ENCODE measurements at regions not wholly inside any gene's neighbourhood (a gene's known extent, or its start where the extent isn't known, plus 50 kb on each side); places are given as distances from the start of the nearest gene placed in this dataset.

- no peak for DNase-seq
- no peaks in the 10 kb centered on the region for H3K27me3 ChIP-seq
- intact Hi-C loops (cut with DNase I), result no loop called here
- no peaks in the 10 kb centered on the region for H3K36me3 ChIP-seq (replicated peaks in 1 of 2)
- no peak for TF ChIP-seq POLR2A (IDR thresholded peaks at IDR 0.05)
- TF ChIP-seq, protein P1, sequence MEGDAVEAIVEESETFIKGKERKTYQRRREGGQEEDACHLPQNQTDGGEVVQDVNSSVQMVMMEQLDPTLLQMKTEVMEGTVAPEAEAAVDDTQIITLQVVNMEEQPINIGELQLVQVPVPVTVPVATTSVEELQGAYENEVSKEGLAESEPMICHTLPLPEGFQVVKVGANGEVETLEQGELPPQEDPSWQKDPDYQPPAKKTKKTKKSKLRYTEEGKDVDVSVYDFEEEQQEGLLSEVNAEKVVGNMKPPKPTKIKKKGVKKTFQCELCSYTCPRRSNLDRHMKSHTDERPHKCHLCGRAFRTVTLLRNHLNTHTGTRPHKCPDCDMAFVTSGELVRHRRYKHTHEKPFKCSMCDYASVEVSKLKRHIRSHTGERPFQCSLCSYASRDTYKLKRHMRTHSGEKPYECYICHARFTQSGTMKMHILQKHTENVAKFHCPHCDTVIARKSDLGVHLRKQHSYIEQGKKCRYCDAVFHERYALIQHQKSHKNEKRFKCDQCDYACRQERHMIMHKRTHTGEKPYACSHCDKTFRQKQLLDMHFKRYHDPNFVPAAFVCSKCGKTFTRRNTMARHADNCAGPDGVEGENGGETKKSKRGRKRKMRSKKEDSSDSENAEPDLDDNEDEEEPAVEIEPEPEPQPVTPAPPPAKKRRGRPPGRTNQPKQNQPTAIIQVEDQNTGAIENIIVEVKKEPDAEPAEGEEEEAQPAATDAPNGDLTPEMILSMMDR (IDR thresholded peaks at IDR 0.05), result no peak
- no peaks in the 10 kb centered on the region for H3K4me1 ChIP-seq (replicated peaks in 1 of 2)
- H3K9me3 ChIP-seq (replicated peaks in 1 of 3), result no peaks in the 10 kb centered on the region
- no peak overlapping the region for H3K27ac ChIP-seq
- WGBS, 4 donors, result 49 to 60% (median 56%) methylated on average over 2 of the region's 2 CpGs
- H3K4me3 ChIP-seq, result no peak overlapping the region
These were observed 99.9 kb upstream of the IL6 start for GRCh38 chr7:22627136-22627535.

DNA sequence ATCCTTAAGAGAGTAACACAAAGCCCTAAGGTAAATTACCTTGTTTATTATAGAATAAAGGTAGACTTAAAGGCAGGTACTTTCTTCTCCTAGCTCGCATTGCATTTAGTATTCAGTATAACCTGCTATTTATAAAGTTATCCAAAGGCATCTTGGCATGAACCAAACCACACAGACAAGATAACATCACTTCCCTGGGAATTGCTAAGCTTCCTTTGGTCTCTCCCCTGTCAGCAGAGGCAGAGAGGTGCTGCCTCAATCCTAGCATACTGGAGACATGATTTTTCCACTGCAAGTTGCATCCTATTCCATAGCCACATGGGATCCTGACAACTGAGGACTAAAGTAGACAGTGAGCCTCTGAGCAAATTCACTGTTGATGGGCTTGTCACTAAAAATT lies 101.7 kb upstream of the IL6 start:
- TF ChIP-seq, protein P1 (IDR thresholded peaks at IDR 0.05), result no peak
- TF ChIP-seq POLR2A (IDR thresholded peaks at IDR 0.05), result no peak
- Histone ChIP-seq H3K36me3 (replicated peaks in 1 of 2) (no peaks in the 10 kb centered on the region), H3K27ac (no peak overlapping the region), H3K9me3 (replicated peaks in 1 of 3) (no peaks in the 10 kb centered on the region), H3K27me3 (no peaks in the 10 kb centered on the region), H3K4me1 (replicated peaks in 1 of 2) (no peaks in the 10 kb centered on the region), H3K4me3 (no peak overlapping the region)
- DNase-seq, result no peak
- intact Hi-C loops (cut with DNase I), result no loop called here
- 72 to 91% (median 78%) methylated on average over 1 of the region's 1 CpG for WGBS, 4 donors

- Histone ChIP-seq H3K27me3 (no peaks in the 10 kb centered on the region), H3K27ac (no peak overlapping the region), H3K36me3 (replicated peaks in 1 of 2) (no peaks in the 10 kb centered on the region), H3K4me3 (no peak overlapping the region), H3K9me3 (replicated peaks in 1 of 3) (peaks cover 0 to 3% (median 0%) of the 10 kb centered on the region in 3 donors), H3K4me1 (replicated peaks in 1 of 2) (no peaks in the 10 kb centered on the region)
- TF ChIP-seq, protein P1 (IDR thresholded peaks at IDR 0.05), result no peak
- TF ChIP-seq POLR2A (IDR thresholded peaks at IDR 0.05), result no peak
- DNase-seq, result no peak
- 82 to 95% (median 85%) methylated on average over 3 of the region's 3 CpGs for WGBS, 4 donors
- intact Hi-C loops (cut with DNase I), result no loop called here
These were observed 102.2 kb upstream of the IL6 start for GRCh38 chr7:22624781-22625180.

DNA sequence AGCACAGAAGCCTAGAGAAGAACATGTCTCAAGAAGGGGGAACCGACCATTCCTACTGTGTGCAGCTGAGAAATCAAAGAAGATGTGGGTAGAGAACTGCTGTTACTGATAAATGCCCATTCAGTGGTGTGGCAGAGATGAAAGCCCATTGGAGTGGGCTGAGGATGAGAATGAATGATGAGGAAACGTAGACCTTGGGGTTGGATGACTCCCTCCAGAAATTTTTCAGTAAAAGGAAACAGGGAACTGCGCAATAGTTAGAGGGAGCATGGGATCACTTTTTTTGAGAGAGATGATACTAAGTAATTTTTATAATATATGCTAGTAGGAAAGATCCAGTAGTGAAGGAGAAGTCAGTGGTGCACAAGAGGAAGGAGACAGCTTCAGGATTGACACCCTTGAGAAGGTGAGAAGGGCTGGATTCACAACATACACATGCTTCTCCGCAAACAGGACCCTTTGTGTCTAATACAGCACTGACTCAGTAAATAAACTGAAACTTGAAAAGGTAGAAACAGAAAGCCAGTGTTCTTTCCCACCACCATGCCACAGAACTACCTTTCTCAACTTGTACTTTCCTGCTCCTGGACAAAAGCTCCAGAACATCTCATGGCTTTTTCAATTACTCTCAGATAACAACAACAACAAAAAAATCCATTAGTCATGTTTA lies 104.7 kb upstream of the IL6 start:
- whole genome bisulfite sequencing, 4 donors, result 80 to 91% (median 88%) methylated on average over 4 of the region's 4 CpGs
- DNase-seq, result no peak
- TF ChIP-seq, protein P1 (IDR thresholded peaks at IDR 0.05), result no peak
- H3K9me3 ChIP-seq (replicated peaks in 1 of 3), result peaks cover 0 to 17% (median 13%) of the 10 kb centered on the region in 3 donors
- no peak overlapping the region for H3K27ac ChIP-seq
- intact Hi-C loops (cut with DNase I), result no loop called here
- H3K27me3 ChIP-seq, result no peaks in the 10 kb centered on the region
- H3K4me3 ChIP-seq, result no peak overlapping the region
- no peaks in the 10 kb centered on the region for H3K4me1 ChIP-seq (replicated peaks in 1 of 2)
- no peaks in the 10 kb centered on the region for H3K36me3 ChIP-seq (replicated peaks in 1 of 2)

Measured in adrenal gland (tissue), 9 donors.